ENCODE measurements at regions not wholly inside any gene's neighbourhood (a gene's known extent, or its start where the extent isn't known, plus 50 kb on each side); places are given as distances from the start of the nearest gene placed in this dataset.

DNA sequence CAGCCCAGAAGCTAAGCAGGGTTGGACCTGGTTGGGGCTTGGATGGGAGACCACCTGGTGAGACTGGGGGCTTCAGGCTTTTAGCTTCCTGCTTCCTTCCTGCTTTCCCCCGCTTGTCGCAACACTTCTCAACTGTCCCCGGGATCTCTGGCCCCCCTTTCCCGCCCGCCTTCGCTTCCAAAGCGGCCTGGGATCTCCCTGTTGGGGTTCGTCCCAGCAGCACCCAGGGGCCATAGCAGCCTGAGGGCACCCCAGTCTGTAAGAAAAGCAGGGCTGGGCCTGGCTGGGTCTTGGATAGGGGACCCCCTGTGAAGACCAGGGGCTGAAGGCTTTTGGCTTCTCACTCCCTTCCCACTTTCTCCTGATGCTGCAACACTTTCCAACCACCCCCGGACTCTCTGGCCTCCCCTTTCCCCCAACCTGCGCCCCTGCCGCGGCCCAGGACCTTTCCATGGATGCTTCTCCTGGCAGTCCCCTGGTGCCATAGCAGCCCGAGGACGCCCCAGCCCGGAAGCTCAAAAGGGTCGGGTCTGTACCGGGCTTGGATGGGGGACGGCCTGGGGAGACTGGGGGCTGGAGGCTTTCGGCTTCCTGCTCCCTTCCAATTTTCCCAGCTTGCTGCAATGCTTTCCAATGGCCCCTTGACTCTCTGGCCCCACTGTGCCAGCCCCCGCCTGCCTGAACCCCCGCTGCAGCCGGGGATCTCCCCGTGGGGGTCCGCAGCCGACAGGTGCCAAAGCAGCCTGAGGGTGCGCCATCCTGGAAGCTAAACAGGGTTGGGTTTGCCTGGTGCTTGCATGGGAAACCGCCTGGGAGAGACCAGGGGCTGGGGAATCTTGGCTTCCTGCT, 2276.2 kb downstream of the TP53TG3F start:
- TF ChIP-seq CTCF (IDR thresholded peaks at IDR 0.05; ENCODE audit: low read length): no peak
- no peak for TF ChIP-seq EZH2 (IDR thresholded peaks at IDR 0.05; ENCODE audit: borderline replicate concordance, low read length)

Measured in OCI-LY1 (cell line).